ENCODE measurements at regions not wholly inside any gene's neighbourhood (a gene's known extent, or its start where the extent isn't known, plus 50 kb on each side); places are given as distances from the start of the nearest gene placed in this dataset.

DNA sequence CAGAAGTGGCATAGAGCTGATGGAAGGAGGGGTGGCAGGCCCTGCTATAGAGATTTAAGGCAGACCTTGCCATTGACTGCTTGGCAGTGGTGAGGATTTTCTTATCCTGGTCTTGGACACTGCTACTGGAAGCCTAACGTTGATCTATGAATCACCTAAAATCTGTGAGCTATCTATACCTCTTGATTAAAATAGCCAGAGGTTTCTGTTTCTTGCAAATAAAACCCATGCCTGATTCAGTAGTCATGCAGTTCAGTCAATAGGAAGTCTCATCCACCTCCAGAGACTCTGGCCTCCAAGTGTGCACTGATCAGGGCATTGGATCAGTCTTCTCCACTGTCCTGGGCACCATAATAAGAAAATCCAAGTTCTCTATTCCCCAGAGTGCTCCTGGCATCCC is 286.5 kb downstream of the PTEN start:
- TF ChIP-seq FOXP2 (optimal IDR thresholded peaks at IDR 0.05; ENCODE audit: borderline replicate concordance, extremely low read depth, extremely low read length, insufficient read depth) (no peak), SIN3A (IDR thresholded peaks at IDR 0.05; ENCODE audit: borderline replicate concordance, insufficient read depth, low read length) (no peak), POLR2AphosphoS5 (IDR thresholded peaks at IDR 0.05; ENCODE audit: low read depth, low read length) (no peak), REST (IDR thresholded peaks at IDR 0.05; ENCODE audit: insufficient read depth in 1 of 2, low read depth in 2 of 2, low read length in 2 of 2) (no peak), TAF1 (IDR thresholded peaks at IDR 0.05; ENCODE audit: borderline replicate concordance, insufficient read depth, low read length) (no peak)

DNA sequence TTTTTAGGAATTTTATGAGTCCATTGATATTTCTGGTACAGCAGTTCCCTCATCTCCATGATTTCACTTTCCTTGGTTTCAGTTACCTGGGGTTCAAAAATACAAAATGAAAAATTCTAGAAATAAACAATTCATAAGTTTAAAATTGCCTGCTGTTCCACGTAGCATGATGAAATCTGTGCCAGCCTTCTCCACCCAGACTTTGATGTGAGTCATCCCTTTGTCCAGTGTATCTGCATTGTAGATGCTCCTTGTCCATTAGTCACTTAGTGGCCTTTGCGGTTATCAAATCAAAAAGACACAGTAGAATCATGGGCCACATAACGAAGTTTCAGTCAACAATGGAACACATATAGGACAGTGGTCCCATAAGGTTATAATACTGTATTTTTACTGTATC is 286.9 kb downstream of the PTEN start:
- TF ChIP-seq POLR2AphosphoS5 (IDR thresholded peaks at IDR 0.05; ENCODE audit: low read depth, low read length) (no peak), FOXP2 (optimal IDR thresholded peaks at IDR 0.05; ENCODE audit: borderline replicate concordance, extremely low read depth, extremely low read length, insufficient read depth) (no peak), SIN3A (IDR thresholded peaks at IDR 0.05; ENCODE audit: borderline replicate concordance, insufficient read depth, low read length) (no peak), REST (IDR thresholded peaks at IDR 0.05; ENCODE audit: insufficient read depth in 1 of 2, low read depth in 2 of 2, low read length in 2 of 2) (no peak), TAF1 (IDR thresholded peaks at IDR 0.05; ENCODE audit: borderline replicate concordance, insufficient read depth, low read length) (no peak)

- TF ChIP-seq FOXP2 (optimal IDR thresholded peaks at IDR 0.05; ENCODE audit: borderline replicate concordance, extremely low read depth, extremely low read length, insufficient read depth): peak; percentile 27
- TF ChIP-seq TAF1 (IDR thresholded peaks at IDR 0.05; ENCODE audit: borderline replicate concordance, insufficient read depth, low read length): no peak
- peak; percentile 75; the same call in 1 of the 2 replicates for TF ChIP-seq SIN3A (IDR thresholded peaks at IDR 0.05; ENCODE audit: borderline replicate concordance, insufficient read depth, low read length)
- TF ChIP-seq POLR2AphosphoS5 (IDR thresholded peaks at IDR 0.05; ENCODE audit: low read depth, low read length): peak; percentile 43; the same call in 1 of the 2 replicates
- TF ChIP-seq REST (IDR thresholded peaks at IDR 0.05; ENCODE audit: insufficient read depth in 1 of 2, low read depth in 2 of 2, low read length in 2 of 2): peak in 1 of 2 experiments; percentile 71; a peak in 1 of 4 replicates
These were observed 289.3 kb downstream of the PTEN start for GRCh38 chr10:88152728-88153133.

DNA sequence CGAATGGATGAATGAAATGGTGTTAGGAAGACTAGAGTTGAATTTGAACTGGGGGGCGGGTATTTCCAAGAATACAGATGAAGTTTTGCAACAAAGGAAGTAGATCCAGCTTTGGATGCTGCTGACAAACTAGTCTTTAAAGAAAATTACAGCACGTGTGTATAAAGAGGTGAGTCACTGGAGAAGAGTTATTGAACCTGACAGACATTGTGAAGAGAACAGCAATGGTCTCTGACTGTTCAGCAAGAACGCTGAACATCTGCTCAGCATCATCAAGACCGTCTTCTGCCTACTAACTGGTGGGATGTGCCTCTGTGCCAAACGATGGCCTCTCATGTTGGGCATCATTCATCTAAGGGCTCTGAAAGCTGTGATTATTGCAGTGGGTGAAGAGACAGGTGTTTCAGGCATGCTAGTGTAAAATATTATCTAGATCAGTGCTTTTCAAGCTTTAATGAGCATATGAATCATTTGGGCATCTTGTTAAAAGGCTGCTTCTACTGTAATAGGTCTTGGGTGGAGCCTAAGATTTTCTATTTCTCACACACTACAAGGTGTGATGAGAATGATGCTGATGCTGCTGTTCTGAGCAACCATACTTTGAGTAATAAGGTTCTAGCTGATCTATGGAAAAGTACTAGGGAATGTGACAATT is 291.3 kb downstream of the PTEN start:
- TF ChIP-seq REST (IDR thresholded peaks at IDR 0.05; ENCODE audit: insufficient read depth in 1 of 2, low read depth in 2 of 2, low read length in 2 of 2): no peak
- TF ChIP-seq TAF1 (IDR thresholded peaks at IDR 0.05; ENCODE audit: borderline replicate concordance, insufficient read depth, low read length): no peak
- TF ChIP-seq FOXP2 (optimal IDR thresholded peaks at IDR 0.05; ENCODE audit: borderline replicate concordance, extremely low read depth, extremely low read length, insufficient read depth): no peak
- TF ChIP-seq SIN3A (IDR thresholded peaks at IDR 0.05; ENCODE audit: borderline replicate concordance, insufficient read depth, low read length): no peak
- TF ChIP-seq POLR2AphosphoS5 (IDR thresholded peaks at IDR 0.05; ENCODE audit: low read depth, low read length): no peak

Data from PFSK-1 (cell line).